DMS79 (cell line): ENCODE measurements at regions not wholly inside any gene's neighbourhood (a gene's known extent, or its start where the extent isn't known, plus 50 kb on each side); places are given as distances from the start of the nearest gene placed in this dataset.

Source experiments
- DNase-seq: peaks from one replicate; lab custom pipeline; 2025; lab: John Stamatoyannopoulos, UW

GRCh38 chr2:19677825-19678518 is 223.8 kb downstream of the TTC32 start:
- no peak for DNase-seq

GRCh38 chr2:19677215-19677777 is 224.5 kb downstream of the TTC32 start:
- no peak for DNase-seq

GRCh38 chr2:19676770-19677169 is 225.0 kb downstream of the TTC32 start:
- DNase-seq, result no peak

- DNase-seq, result no peak
Observed at GRCh38 chr2:19675856-19676460, 225.8 kb downstream of the TTC32 start.

- DNase-seq, result no peak
Observed at GRCh38 chr2:19675003-19675629, 226.7 kb downstream of the TTC32 start.

- no peak for DNase-seq
Observed at GRCh38 chr2:19674051-19675002, 227.5 kb downstream of the TTC32 start.

GRCh38 chr2:19673213-19673791 is 228.5 kb downstream of the TTC32 start:
- DNase-seq, result no peak

- DNase-seq, result no peak
Observed at GRCh38 chr2:19671916-19672315, 229.9 kb downstream of the TTC32 start.

GRCh38 chr2:19671311-19671710 is 230.5 kb downstream of the TTC32 start:
- no peak for DNase-seq

GRCh38 chr2:19670303-19670702 is 231.5 kb downstream of the TTC32 start:
- DNase-seq, result no peak

GRCh38 chr2:19669559-19669958 is 232.2 kb downstream of the TTC32 start:
- no peak for DNase-seq

GRCh38 chr2:19669126-19669525 is 232.7 kb downstream of the TTC32 start:
- DNase-seq, result no peak

GRCh38 chr2:19667536-19667949 is 234.2 kb downstream of the TTC32 start:
- DNase-seq, result no peak

GRCh38 chr2:19667085-19667484 is 234.7 kb downstream of the TTC32 start:
- DNase-seq, result no peak

- DNase-seq, result no peak
Observed at GRCh38 chr2:19664646-19665045, 237.1 kb downstream of the TTC32 start.

- no peak for DNase-seq
Observed at GRCh38 chr2:19659024-19659792, 242.6 kb downstream of the TTC32 start.

GRCh38 chr2:19656011-19656410 is 245.8 kb downstream of the TTC32 start:
- no peak for DNase-seq

GRCh38 chr2:19654310-19655090 is 247.3 kb downstream of the TTC32 start:
- no peak for DNase-seq

- DNase-seq, result no peak
Observed at GRCh38 chr2:19653509-19653908, 248.3 kb downstream of the TTC32 start.

- no peak for DNase-seq
Observed at GRCh38 chr2:19652811-19653210, 249.0 kb downstream of the TTC32 start.
